GM23248 (cell line): ENCODE measurements at regions not wholly inside any gene's neighbourhood (a gene's known extent, or its start where the extent isn't known, plus 50 kb on each side); places are given as distances from the start of the nearest gene placed in this dataset.
"Not testable (repeated sequence)": the region's sequence is repeated elsewhere in the genome, so short reads cannot be mapped to it uniquely, and the experiment has no call there.

Experiments
- DNase-seq: peaks from one replicate; pipeline ENCODE4 v3.0.0-alpha.2; 2015
- H2AFZ ChIP-seq: fragments of 200-600 bp; sonication (generic); 2 replicates; pipeline ENCODE4 v1.6.1; 2016; ENCODE audit warnings: antibody characterized with exemption
- H3F3A ChIP-seq: fragments of 200-600 bp; sonication (generic); 2 replicates; pipeline ENCODE4 v1.6.1; 2016; ENCODE audit warnings: mild to moderate bottlenecking, antibody characterized with exemption, mixed run types; ENCODE audit not compliant: insufficient read depth
- H3K27ac ChIP-seq: fragments of 200-600 bp; sonication (generic); 2 replicates; pipeline ENCODE4 v1.5.1; 2016; ENCODE audit warnings: mild to moderate bottlenecking
- H3K27me3 ChIP-seq: fragments of 200-600 bp; sonication (generic); replicated peaks from 2 replicates; pipeline ENCODE4 v1.6.1; 2016; ENCODE audit warnings: mild to moderate bottlenecking; ENCODE audit not compliant: insufficient read depth
- H3K36me3 ChIP-seq: fragments of 200-600 bp; sonication (generic); 2 replicates; pipeline ENCODE4 v1.6.1; 2016; ENCODE audit warnings: low read depth, mild to moderate bottlenecking
- H3K4me1 ChIP-seq: fragments of 200-600 bp; sonication (generic); 2 replicates; pipeline ENCODE4 v1.6.1; 2016; ENCODE audit warnings: mild to moderate bottlenecking; ENCODE audit not compliant: insufficient read depth
- H3K4me2 ChIP-seq: fragments of 200-600 bp; sonication (generic); one replicate; pipeline ENCODE4 v1.6.1; 2016; ENCODE audit warnings: mild to moderate bottlenecking; ENCODE audit not compliant: unreplicated experiment
- H3K4me3 ChIP-seq: fragments of 200-600 bp; sonication (generic); 2 replicates; pipeline ENCODE4 v1.5.1; 2016; ENCODE audit warnings: mild to moderate bottlenecking
- H3K79me2 ChIP-seq: fragments of 200-600 bp; sonication (generic); 2 replicates; pipeline ENCODE4 v1.6.1; 2016; ENCODE audit warnings: mild to moderate bottlenecking; ENCODE audit not compliant: insufficient read depth
- H3K9ac ChIP-seq: fragments of 200-600 bp; sonication (generic); 2 replicates; pipeline ENCODE4 v1.6.1; 2016; ENCODE audit warnings: mild to moderate bottlenecking
- H3K9me2 ChIP-seq: fragments of 200-600 bp; sonication (generic); 2 replicates; pipeline ENCODE4 v1.6.1; 2016; ENCODE audit warnings: mixed run types, mild to moderate bottlenecking, moderate library complexity; ENCODE audit not compliant: insufficient read depth
- H3K9me3 ChIP-seq: fragments of 200-600 bp; sonication (generic); one replicate; pipeline ENCODE4 v1.6.1; 2017; ENCODE audit warnings: low read depth
- H4K20me1 ChIP-seq: fragments of 200-600 bp; sonication (generic); 2 replicates; pipeline ENCODE4 v1.6.0; 2016; ENCODE audit not compliant: insufficient read depth
- EZH2 ChIP-seq: fragments of 200-600 bp; sonication (generic); IDR thresholded peaks from 2 replicates; pipeline ENCODE4 v1.6.1; 2018; ENCODE audit warnings: antibody characterized with exemption, mild to moderate bottlenecking; ENCODE audit not compliant: insufficient read depth, poor library complexity, severe bottlenecking
- EZH2phosphoT487 ChIP-seq: fragments of 200-600 bp; sonication (generic); IDR thresholded peaks from 2 replicates; pipeline ENCODE4 v1.6.1; 2018; ENCODE audit warnings: antibody characterized with exemption, moderate library complexity, mild to moderate bottlenecking, low read depth; ENCODE audit not compliant: insufficient read depth
- WGBS, 2 experiments: methylation state at CpG; one replicate each; pipeline ENCODE4 v1.1.6; 2015 to 2017; ENCODE audit warnings: low lambda C conversion rate in 2 of 2, low coverage in 1 of 2; ENCODE audit errors: missing lambda C conversion rate in 2 of 2; 5-methylcytosine and 5-hydroxymethylcytosine counted together
- in situ Hi-C: fragments of 300-500 bp; cut with MboI; formaldehyde crosslinking; loops from 2 replicates; pipeline ENCODE4 v1.15.0; 2020

DNA sequence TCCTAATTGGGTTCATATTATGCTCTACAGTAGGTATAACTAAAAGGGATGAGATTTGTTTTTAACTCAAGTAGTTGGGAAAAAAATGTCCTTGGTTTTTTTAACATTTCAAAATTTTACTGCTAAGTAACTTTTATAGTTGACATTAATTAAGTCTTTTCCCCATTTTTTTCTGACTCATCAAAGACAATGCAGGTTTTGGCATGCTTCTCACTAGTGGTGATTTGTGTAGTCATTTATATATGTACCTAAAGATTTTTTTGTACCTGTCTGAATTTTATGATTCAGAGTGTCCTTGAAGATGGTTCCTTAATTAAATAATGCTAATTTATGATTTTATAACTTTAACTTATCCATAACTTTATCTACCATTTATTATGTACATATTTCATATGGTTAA, 882.3 kb upstream of the TMEFF2 start:
- no peak overlapping the region for H3K4me2 ChIP-seq
- in situ Hi-C loops = no loop called here
- TF ChIP-seq EZH2 = no peak
- TF ChIP-seq EZH2phosphoT487 = no peak

DNA sequence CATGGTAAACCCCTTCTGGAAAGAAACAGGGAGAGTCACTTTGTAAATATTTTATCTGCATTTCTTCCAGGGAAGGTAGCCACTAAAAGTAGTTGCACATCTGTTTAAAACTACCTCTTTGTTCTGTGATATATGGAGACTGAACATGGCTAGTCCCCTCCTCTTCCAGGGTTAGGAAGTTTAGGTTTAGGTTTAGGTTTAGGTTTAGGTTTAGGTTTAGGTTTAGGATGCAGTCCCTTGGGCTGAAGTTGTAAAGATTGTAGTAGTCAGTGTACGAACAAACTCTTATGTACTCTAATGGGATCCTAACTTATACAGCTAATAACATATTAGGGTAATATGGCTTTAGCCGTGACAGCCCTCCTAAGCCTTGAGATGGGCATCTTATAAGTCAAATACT, 880.2 kb upstream of the TMEFF2 start:
- Histone ChIP-seq H3K4me3 (no peak overlapping the region), H2AFZ (no peak overlapping the region), H3F3A (no peaks in the 10 kb centered on the region), H4K20me1 (no peaks in the 10 kb centered on the region), H3K9me3 (no peaks in the 10 kb centered on the region), H3K36me3 (no peaks in the 10 kb centered on the region), H3K79me2 (no peaks in the 10 kb centered on the region), H3K27me3 (no peaks in the 10 kb centered on the region), H3K4me1 (no peaks in the 10 kb centered on the region), H3K27ac (no peak overlapping the region), H3K4me2 (no peak overlapping the region), H3K9ac (no peak overlapping the region), H3K9me2 (no peaks in the 10 kb centered on the region)
- no peak for TF ChIP-seq EZH2
- no peak for TF ChIP-seq EZH2phosphoT487
- 14 to 31% methylated on average over 2 of the region's 2 CpGs for WGBS, 2 experiments
- in situ Hi-C loops = no loop called here
- DNase-seq = no peak

More for the DNA sequence above, 882.3 kb upstream of the TMEFF2 start:
- Histone ChIP-seq H3K36me3 (no peaks in the 10 kb centered on the region), H3K9me2 (no peaks in the 10 kb centered on the region), H3K9me3 (no peaks in the 10 kb centered on the region), H3K27me3 (no peaks in the 10 kb centered on the region), H4K20me1 (no peaks in the 10 kb centered on the region), H3K27ac (no peak overlapping the region), H3K4me1 (no peaks in the 10 kb centered on the region), H2AFZ (no peak overlapping the region), H3K9ac (no peak overlapping the region), H3F3A (no peaks in the 10 kb centered on the region), H3K4me3 (no peak overlapping the region), H3K79me2 (no peaks in the 10 kb centered on the region)
- no peak for DNase-seq

DNA sequence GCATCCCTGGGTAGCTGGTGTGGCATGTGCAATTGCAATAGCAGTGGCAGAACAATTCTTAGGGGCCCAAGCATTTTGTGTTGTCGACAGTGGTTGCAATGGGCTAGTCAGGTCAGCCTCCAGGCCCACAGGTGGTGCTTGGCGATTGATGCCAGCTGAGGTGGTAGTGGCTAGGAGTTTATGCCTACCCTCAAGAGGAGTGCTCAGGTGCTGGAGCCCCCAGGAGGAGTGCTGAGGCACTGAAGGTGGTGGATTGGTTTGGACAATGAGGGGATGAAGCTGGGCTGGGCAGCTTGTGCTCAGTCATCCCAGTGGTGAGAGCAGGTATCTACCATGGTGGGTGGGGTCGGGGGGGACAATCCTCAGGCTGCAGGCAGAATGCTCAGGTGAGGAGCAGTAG, 877.9 kb upstream of the TMEFF2 start:
- no peak overlapping the region for H3K4me2 ChIP-seq
- no peaks in the 10 kb centered on the region for H3K9me3 ChIP-seq
- no peaks in the 10 kb centered on the region for H3K4me1 ChIP-seq
- DNase-seq = no peak
- no peaks in the 10 kb centered on the region for H3K9me2 ChIP-seq
- in situ Hi-C loops = no loop called here
- no peak overlapping the region for H2AFZ ChIP-seq
- no peak overlapping the region for H3K4me3 ChIP-seq
- TF ChIP-seq EZH2 = no peak
- H3K36me3 ChIP-seq = no peaks in the 10 kb centered on the region
- no peaks in the 10 kb centered on the region for H3K79me2 ChIP-seq
- whole genome bisulfite sequencing, 2 experiments = 11% methylated on average over 2 to 3 of the region's 3 CpGs
- no peaks in the 10 kb centered on the region for H3K27me3 ChIP-seq
- H3F3A ChIP-seq = no peaks in the 10 kb centered on the region
- H3K9ac ChIP-seq = no peak overlapping the region
- no peak overlapping the region for H3K27ac ChIP-seq
- no peaks in the 10 kb centered on the region for H4K20me1 ChIP-seq

DNA sequence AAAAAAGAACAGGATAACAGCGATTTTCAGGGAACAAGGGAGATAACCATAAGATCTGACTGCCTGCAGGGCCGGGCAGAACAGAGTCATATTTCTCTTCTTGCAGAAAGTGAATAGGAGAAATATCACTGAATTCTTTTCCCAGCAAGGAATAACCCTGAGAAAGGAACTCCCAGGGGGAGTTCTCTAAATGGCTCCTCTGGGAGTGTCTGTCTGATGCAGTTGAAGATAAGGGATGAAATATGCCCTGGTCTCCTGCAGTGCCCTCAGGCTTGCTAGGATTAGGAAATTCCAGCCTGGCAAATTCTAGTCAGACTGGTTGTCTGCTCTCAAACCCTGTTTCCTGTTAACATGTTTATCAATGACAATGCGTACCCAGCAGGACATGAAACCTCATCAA, 830.8 kb upstream of the TMEFF2 start:
- H3K9ac ChIP-seq, H3K36me3 ChIP-seq, H3K4me2 ChIP-seq, H4K20me1 ChIP-seq, H3K79me2 ChIP-seq, H2AFZ ChIP-seq, H3K9me2 ChIP-seq, H3K9me3 ChIP-seq, H3K4me3 ChIP-seq, DNase-seq, H3K27ac ChIP-seq, in situ Hi-C loops, H3K4me1 ChIP-seq, H3K27me3 ChIP-seq, H3F3A ChIP-seq: not testable (repeated sequence)
- 9 to 20% methylated on average over 3 of the region's 3 CpGs for WGBS, 2 experiments

DNA sequence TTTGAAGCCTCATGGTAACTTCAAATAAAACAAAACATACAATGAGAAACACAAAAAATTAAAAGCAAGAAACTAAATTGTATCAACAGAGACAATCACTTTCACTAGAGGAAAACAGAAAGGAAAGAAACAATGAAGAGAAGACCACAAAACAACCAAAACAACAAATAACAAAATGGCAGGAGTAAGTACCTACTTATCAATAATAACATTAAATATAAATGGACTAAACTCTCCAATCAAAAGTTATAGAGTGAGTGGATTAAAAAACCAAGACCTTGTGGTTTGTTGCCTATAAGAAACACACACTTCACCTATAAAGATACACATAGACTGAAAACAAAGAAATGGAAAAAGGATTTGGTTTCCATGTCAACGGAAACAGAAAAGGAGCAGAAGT, 830.1 kb upstream of the TMEFF2 start:
- DNase-seq = no peak
- 8 to 26% methylated on average over 1 of the region's 1 CpG for WGBS, 2 experiments
- H2AFZ ChIP-seq = no peak overlapping the region

More for the DNA sequence above, 830.1 kb upstream of the TMEFF2 start:
- H3K79me2 ChIP-seq = no peaks in the 10 kb centered on the region
- H3K4me2 ChIP-seq = no peak overlapping the region
- no peaks in the 10 kb centered on the region for H3K9me2 ChIP-seq
- TF ChIP-seq EZH2 = no peak
- TF ChIP-seq EZH2phosphoT487 = no peak
- no peak overlapping the region for H3K4me3 ChIP-seq
- no peaks in the 10 kb centered on the region for H3K4me1 ChIP-seq
- no peak overlapping the region for H3K9ac ChIP-seq
- no peaks in the 10 kb centered on the region for H3K36me3 ChIP-seq
- in situ Hi-C loops = no loop called here
- H3F3A ChIP-seq = no peaks in the 10 kb centered on the region
- H3K27ac ChIP-seq = no peak overlapping the region
- H3K27me3 ChIP-seq = no peaks in the 10 kb centered on the region
- no peaks in the 10 kb centered on the region for H3K9me3 ChIP-seq
- H4K20me1 ChIP-seq = no peaks in the 10 kb centered on the region
